IMR-90 (cell line): ENCODE measurements at regions not wholly inside any gene's neighbourhood (a gene's known extent, or its start where the extent isn't known, plus 50 kb on each side); places are given as distances from the start of the nearest gene placed in this dataset.

ENCODE experiments used
- ATAC-seq: fragments of 200-7000 bp; cut with Tn5 transposase; 2 replicates; pipeline ENCODE4 v1.9.1; 2020; ENCODE audit warnings: low read depth, mild to moderate bottlenecking, moderate library complexity
- BruUV-seq: library from RNA; stranded (reverse); fragments of 400-500 nt; replicated peaks from 2 replicates; lab custom pipeline; 2021; lab: Mats Ljungman, UMichigan
- CTCF ChIA-PET: fragments of 300-600 bp; formaldehyde crosslinking; extraction: SDS; loops from one replicate; lab custom pipeline; 2021; ENCODE audit warnings: antibody characterized with exemption; lab: Yijun Ruan, JAX
- POLR2A ChIA-PET: fragments of 300-600 bp; sonication (Branson Sonifier 250); formaldehyde crosslinking; loops from one replicate; lab custom pipeline; 2022; ENCODE audit warnings: antibody characterized with exemption; ENCODE audit not compliant: unreplicated experiment; lab: Charles Lee
- DNase-seq: peaks from one replicate; pipeline ENCODE4 v3.0.0; 2013
- H2AFZ ChIP-seq: replicated peaks from 2 replicates; pipeline ENCODE3; 2013; ENCODE audit warnings: low read length, mild to moderate bottlenecking; ENCODE audit not compliant: poor library complexity
- H2AK5ac ChIP-seq: 2 replicates; pipeline ENCODE4 v1.6.1; 2013; ENCODE audit warnings: low read depth, low read length, inconsistent platforms
- H2AK9ac ChIP-seq: replicated peaks from 2 replicates; pipeline ENCODE3; 2013; ENCODE audit warnings: mild to moderate bottlenecking, low read depth, low read length, moderate library complexity; ENCODE audit not compliant: poor library complexity
- H2BK120ac ChIP-seq: 2 replicates; pipeline ENCODE4 v1.6.1; 2013; ENCODE audit warnings: low read depth, low read length, inconsistent platforms
- H2BK15ac ChIP-seq: 3 replicates; pipeline ENCODE4 v1.6.1; 2013; ENCODE audit warnings: low read depth, low read length, inconsistent platforms
- H2BK20ac ChIP-seq: 2 replicates; pipeline ENCODE4 v1.6.1; 2013; ENCODE audit warnings: low read depth, mild to moderate bottlenecking, inconsistent platforms, low read length, moderate library complexity
- H2BK5ac ChIP-seq: 2 replicates; pipeline ENCODE4 v1.6.1; 2013; ENCODE audit warnings: mild to moderate bottlenecking, low read depth, low read length, inconsistent platforms; ENCODE audit not compliant: poor library complexity, severe bottlenecking
- H3K14ac ChIP-seq: replicated peaks from 2 replicates; pipeline ENCODE4 v1.6.1; 2013; ENCODE audit warnings: low read depth, low read length, inconsistent platforms
- H3K18ac ChIP-seq: 2 replicates; pipeline ENCODE4 v1.6.1; 2013; ENCODE audit warnings: low read depth, low read length, control low read depth
- H3K23ac ChIP-seq: 2 replicates; pipeline ENCODE4 v1.6.1; 2013; ENCODE audit warnings: low read depth, low read length, inconsistent platforms
- H3K27ac ChIP-seq: 2 replicates; pipeline ENCODE4 v1.5.1; 2013; ENCODE audit warnings: mild to moderate bottlenecking, control low read depth, low read length; ENCODE audit not compliant: insufficient read depth
- H3K27me3 ChIP-seq: 2 replicates; pipeline ENCODE4 v1.6.1; 2013; ENCODE audit warnings: low read length; ENCODE audit not compliant: control insufficient read depth, insufficient read depth
- H3K36me3 ChIP-seq: 2 replicates; pipeline ENCODE4 v1.6.1; 2013; ENCODE audit warnings: low read length, mixed read lengths; ENCODE audit not compliant: control insufficient read depth, insufficient read depth
- H3K4ac ChIP-seq: 2 replicates; pipeline ENCODE4 v1.6.1; 2013; ENCODE audit warnings: low read depth, low read length, inconsistent platforms
- H3K4me1 ChIP-seq: 2 replicates; pipeline ENCODE4 v1.6.1; 2013; ENCODE audit warnings: low read length, mixed read lengths; ENCODE audit not compliant: control insufficient read depth, insufficient read depth
- H3K4me2 ChIP-seq: 2 replicates; pipeline ENCODE4 v1.6.1; 2013; ENCODE audit warnings: low read depth, mild to moderate bottlenecking, control low read depth, low read length, moderate library complexity
- H3K4me3 ChIP-seq: 2 replicates; pipeline ENCODE4 v1.5.1; 2013; ENCODE audit warnings: low read depth, mild to moderate bottlenecking, control low read depth, low read length, moderate library complexity; ENCODE audit not compliant: insufficient read depth
- H3K56ac ChIP-seq: 2 replicates; pipeline ENCODE4 v1.6.1; 2013; ENCODE audit warnings: low read length, inconsistent platforms; ENCODE audit not compliant: insufficient read depth; ENCODE audit errors: extremely low read depth
- H3K79me1 ChIP-seq, 2 experiments: 2 replicates each; pipeline ENCODE4 v1.6.1; 2013; ENCODE audit warnings: low read length in 2 of 2, inconsistent platforms in 1 of 2, low read depth in 1 of 2
- H3K9ac ChIP-seq: 2 replicates; pipeline ENCODE4 v1.6.1; 2013; ENCODE audit warnings: low read depth, low read length, control low read depth
- H3K9me1 ChIP-seq: 2 replicates; pipeline ENCODE4 v1.6.1; 2013; ENCODE audit warnings: low read length, inconsistent platforms; ENCODE audit not compliant: insufficient read depth
- H3K9me3 ChIP-seq: 2 replicates; pipeline ENCODE4 v1.6.1; 2013; ENCODE audit warnings: low read length; ENCODE audit not compliant: control insufficient read depth, insufficient read depth
- H4K20me1 ChIP-seq: 2 replicates; pipeline ENCODE4 v1.6.1; 2013; ENCODE audit warnings: low read length, inconsistent platforms; ENCODE audit not compliant: insufficient read depth
- H4K5ac ChIP-seq: 2 replicates; pipeline ENCODE4 v1.6.1; 2013; ENCODE audit warnings: mild to moderate bottlenecking, low read depth, low read length, control low read depth
- H4K8ac ChIP-seq, 2 experiments: 2 replicates each; pipeline ENCODE4 v1.6.1; 2013; ENCODE audit warnings: low read depth in 2 of 2, low read length in 2 of 2, control low read depth in 1 of 2, inconsistent platforms in 1 of 2
- H4K91ac ChIP-seq: 2 replicates; pipeline ENCODE4 v1.6.1; 2013; ENCODE audit warnings: low read depth, low read length, inconsistent platforms; ENCODE audit not compliant: insufficient read depth
- CEBPB ChIP-seq: IDR thresholded peaks from 2 replicates; pipeline ENCODE4 v1.6.1; 2012; ENCODE audit warnings: low read depth, low read length, improper control_type of control experiment
- CHD1 ChIP-seq: IDR thresholded peaks from 2 replicates; pipeline ENCODE4 v1.6.1; 2012; ENCODE audit warnings: low read depth, low read length, improper control_type of control experiment
- MXI1 ChIP-seq: IDR thresholded peaks from 2 replicates; pipeline ENCODE4 v1.6.1; 2012; ENCODE audit warnings: low read depth, mild to moderate bottlenecking, low read length, moderate library complexity, borderline replicate concordance
- POLR2A ChIP-seq: IDR thresholded peaks from 2 replicates; pipeline ENCODE4 v1.6.1; 2012; ENCODE audit warnings: mild to moderate bottlenecking, low read depth, low read length
- WGBS, 2 experiments: methylation state at CpG; one replicate each; pipeline versions ENCODE4 v1.1.5 to v1.1.7; 2013; ENCODE audit warnings: missing lambda C conversion rate in 2 of 2; ENCODE audit not compliant: insufficient read length in 1 of 2; ENCODE audit errors: extremely low coverage in 2 of 2; 5-methylcytosine and 5-hydroxymethylcytosine counted together
- dilution Hi-C: fragments of 300-500 bp; cut with HindIII; formaldehyde crosslinking; loops from one replicate; pipeline ENCODE4 v1.14.3; 2018; ENCODE audit warnings: low sequenced_read_pairs; ENCODE audit not compliant: unreplicated experiment
- in situ Hi-C: fragments of 300-500 bp; cut with MboI; formaldehyde crosslinking; loops from 3 replicates; pipeline ENCODE4 v1.14.3; 2019; ENCODE audit warnings: low sequenced_read_pairs, inconsistent platforms, mixed read lengths
- intact Hi-C: fragments of 100-400 bp; cut with micrococcal nuclease; formaldehyde crosslinking; loops from 2 replicates; pipeline ENCODE4 v1.10.0; 2022

DNA sequence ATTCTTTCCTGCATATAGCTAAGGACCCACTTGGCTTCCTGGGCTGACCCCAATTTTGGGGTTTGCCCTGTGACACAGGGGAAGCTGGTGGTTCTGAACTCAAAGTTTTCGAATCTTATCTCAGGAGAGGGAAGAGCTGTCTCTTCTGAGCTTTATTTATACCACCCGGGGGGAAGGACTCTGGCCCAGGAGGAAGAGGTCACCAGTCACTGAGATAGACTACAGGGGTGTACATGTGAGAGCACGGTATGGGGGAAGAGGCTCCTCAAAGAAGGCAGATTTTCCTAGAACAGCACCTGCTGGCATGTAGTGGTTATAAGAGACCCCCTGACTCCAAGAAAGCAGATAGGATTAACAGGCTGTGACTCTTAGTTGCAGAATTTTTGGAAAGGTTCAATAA, 101.8 kb upstream of the ELMO1 start:
- H2AK5ac ChIP-seq, result no peak overlapping the region
- no peak overlapping the region for H3K4ac ChIP-seq
- H2AFZ ChIP-seq, result no peak overlapping the region
- H3K14ac ChIP-seq, result no peak overlapping the region
- H3K27me3 ChIP-seq, result no peaks in the 10 kb centered on the region
- no peak overlapping the region for H3K4me3 ChIP-seq
- H3K9me3 ChIP-seq, result peaks cover 20% of the 10 kb centered on the region; the same call in 1 of the 2 replicates
- no peak overlapping the region for H2BK120ac ChIP-seq
- dilution Hi-C loops (no loop called here), in situ Hi-C loops (no loop called here), intact Hi-C loops (no loop called here)
- no peak overlapping the region for H4K5ac ChIP-seq
- H2BK15ac ChIP-seq, result no peak overlapping the region
- H3K56ac ChIP-seq, result no peak overlapping the region
- H3K18ac ChIP-seq, result no peak overlapping the region
- no peak overlapping the region for H3K4me2 ChIP-seq
- H2BK20ac ChIP-seq, result no peak overlapping the region
- H3K27ac ChIP-seq, result no peak overlapping the region
- H3K79me1 ChIP-seq, result no peaks in the 10 kb centered on the region
- H4K8ac ChIP-seq, result no peak overlapping the region
- TF ChIP-seq CEBPB, result no peak
- TF ChIP-seq POLR2A, result no peak
- TF ChIP-seq CHD1, result no peak
- TF ChIP-seq MXI1, result no peak
- ATAC-seq (no peak), DNase-seq (no peak)
- ChIA-PET POLR2A (no interaction called here), CTCF (no interaction called here)
- no peak overlapping the region for H2BK5ac ChIP-seq
- H3K4me1 ChIP-seq, result no peaks in the 10 kb centered on the region
- 50% methylated on average over 1 of the region's 3 CpGs; no CpG with 5 or more reads in 1 of the 2 experiments for WGBS, 2 experiments
- no peak overlapping the region for H3K23ac ChIP-seq
- no peak overlapping the region for H3K9ac ChIP-seq
- no peak overlapping the region for H2AK9ac ChIP-seq
- H4K20me1 ChIP-seq, result no peaks in the 10 kb centered on the region
- no peaks in the 10 kb centered on the region for H3K36me3 ChIP-seq
- H3K9me1 ChIP-seq, result no peaks in the 10 kb centered on the region
- BruUV-seq, result no TSS peak
- no peak overlapping the region for H4K91ac ChIP-seq
